ENCODE measurements at regions not wholly inside any gene's neighbourhood (a gene's known extent, or its start where the extent isn't known, plus 50 kb on each side); places are given as distances from the start of the nearest gene placed in this dataset.

GRCh38 chr2:208570851-208571763, 164.5 kb downstream of the PTH2R start:
- no peak for FAIRE-seq
- DNase-seq (ENCODE audit: insufficient read length) = no peak
- TF ChIP-seq POLR2AphosphoS5 (IDR thresholded peaks at IDR 0.05; ENCODE audit: low read depth, low read length) = no peak
- no peak for TF ChIP-seq TAF1 (IDR thresholded peaks at IDR 0.05; ENCODE audit: borderline replicate concordance, low read depth, low read length)
- no peak for TF ChIP-seq POLR2A (IDR thresholded peaks at IDR 0.05; ENCODE audit: low read depth, low read length)

GRCh38 chr2:208571764-208572131, 165.2 kb downstream of the PTH2R start:
- TF ChIP-seq POLR2AphosphoS5 (IDR thresholded peaks at IDR 0.05; ENCODE audit: low read depth, low read length) (no peak), TAF1 (IDR thresholded peaks at IDR 0.05; ENCODE audit: borderline replicate concordance, low read depth, low read length) (no peak), POLR2A (IDR thresholded peaks at IDR 0.05; ENCODE audit: low read depth, low read length) (no peak)
- DNase-seq (ENCODE audit: insufficient read length) (no peak), FAIRE-seq (no peak)

- no peak for FAIRE-seq
- TF ChIP-seq TAF1 (IDR thresholded peaks at IDR 0.05; ENCODE audit: borderline replicate concordance, low read depth, low read length) (no peak), POLR2A (IDR thresholded peaks at IDR 0.05; ENCODE audit: low read depth, low read length) (no peak), POLR2AphosphoS5 (IDR thresholded peaks at IDR 0.05; ENCODE audit: low read depth, low read length) (no peak)
Measured at GRCh38 chr2:208573569-208573968, 167.0 kb downstream of the PTH2R start.

GRCh38 chr2:208579678-208580077, 173.1 kb downstream of the PTH2R start:
- no peak for FAIRE-seq
- TF ChIP-seq POLR2A (IDR thresholded peaks at IDR 0.05; ENCODE audit: low read depth, low read length) (no peak), TAF1 (IDR thresholded peaks at IDR 0.05; ENCODE audit: borderline replicate concordance, low read depth, low read length) (no peak), POLR2AphosphoS5 (IDR thresholded peaks at IDR 0.05; ENCODE audit: low read depth, low read length) (no peak)
- DNase-seq (ENCODE audit: insufficient read length) = no peak

More at GRCh38 chr2:208573569-208573968, 167.0 kb downstream of the PTH2R start:
- DNase-seq (ENCODE audit: insufficient read length) = no peak

GRCh38 chr2:208584378-208584985, 177.9 kb downstream of the PTH2R start:
- no peak for FAIRE-seq
- no peak for TF ChIP-seq POLR2AphosphoS5 (IDR thresholded peaks at IDR 0.05; ENCODE audit: low read depth, low read length)
- no peak for TF ChIP-seq POLR2A (IDR thresholded peaks at IDR 0.05; ENCODE audit: low read depth, low read length)
- no peak for TF ChIP-seq TAF1 (IDR thresholded peaks at IDR 0.05; ENCODE audit: borderline replicate concordance, low read depth, low read length)
- no peak for DNase-seq (ENCODE audit: insufficient read length)

- DNase-seq (ENCODE audit: insufficient read length) (no peak), FAIRE-seq (no peak)
- no peak for TF ChIP-seq POLR2AphosphoS5 (IDR thresholded peaks at IDR 0.05; ENCODE audit: low read depth, low read length)
- TF ChIP-seq POLR2A (IDR thresholded peaks at IDR 0.05; ENCODE audit: low read depth, low read length) = no peak
- TF ChIP-seq TAF1 (IDR thresholded peaks at IDR 0.05; ENCODE audit: borderline replicate concordance, low read depth, low read length) = no peak
Measured at GRCh38 chr2:208586516-208586915, 179.9 kb downstream of the PTH2R start.

GRCh38 chr2:208594642-208595385, 188.2 kb downstream of the PTH2R start:
- no peak for FAIRE-seq
- DNase-seq (ENCODE audit: insufficient read length) = no peak
- TF ChIP-seq TAF1 (IDR thresholded peaks at IDR 0.05; ENCODE audit: borderline replicate concordance, low read depth, low read length) (no peak), POLR2A (IDR thresholded peaks at IDR 0.05; ENCODE audit: low read depth, low read length) (no peak), POLR2AphosphoS5 (IDR thresholded peaks at IDR 0.05; ENCODE audit: low read depth, low read length) (no peak)

- DNase-seq (ENCODE audit: insufficient read length) (no peak), FAIRE-seq (no peak)
- TF ChIP-seq TAF1 (IDR thresholded peaks at IDR 0.05; ENCODE audit: borderline replicate concordance, low read depth, low read length) (no peak), POLR2AphosphoS5 (IDR thresholded peaks at IDR 0.05; ENCODE audit: low read depth, low read length) (no peak), POLR2A (IDR thresholded peaks at IDR 0.05; ENCODE audit: low read depth, low read length) (no peak)
Measured at GRCh38 chr2:208595386-208596275, 189.0 kb downstream of the PTH2R start.

GRCh38 chr2:208607694-208608093, 201.1 kb downstream of the PTH2R start:
- DNase-seq (ENCODE audit: insufficient read length) (no peak), FAIRE-seq (no peak)
- no peak for TF ChIP-seq POLR2A (IDR thresholded peaks at IDR 0.05; ENCODE audit: low read depth, low read length)
- no peak for TF ChIP-seq POLR2AphosphoS5 (IDR thresholded peaks at IDR 0.05; ENCODE audit: low read depth, low read length)
- TF ChIP-seq TAF1 (IDR thresholded peaks at IDR 0.05; ENCODE audit: borderline replicate concordance, low read depth, low read length) = no peak

- FAIRE-seq (no peak), DNase-seq (ENCODE audit: insufficient read length) (no peak)
- no peak for TF ChIP-seq POLR2AphosphoS5 (IDR thresholded peaks at IDR 0.05; ENCODE audit: low read depth, low read length)
- TF ChIP-seq TAF1 (IDR thresholded peaks at IDR 0.05; ENCODE audit: borderline replicate concordance, low read depth, low read length) = no peak
- no peak for TF ChIP-seq POLR2A (IDR thresholded peaks at IDR 0.05; ENCODE audit: low read depth, low read length)
Measured at GRCh38 chr2:208608122-208608835, 201.7 kb downstream of the PTH2R start.

All from GM12892 (cell line).